Ovary (tissue), 3 donors: ENCODE measurements at regions not wholly inside any gene's neighbourhood (a gene's known extent, or its start where the extent isn't known, plus 50 kb on each side); places are given as distances from the start of the nearest gene placed in this dataset.

Experiments used
- POLR2A ChIP-seq: fragments of 450-650 bp; IDR thresholded peaks from one replicate; pipeline ENCODE4 v1.6.1; 2017; ENCODE audit warnings: antibody characterized with exemption, mild to moderate bottlenecking, moderate library complexity
- TF ChIP-seq, protein P1 (sequence below), 3 donors: fragments of 450-650 bp in 2 of 3; fragments of 200-600 bp in 1 of 3; IDR thresholded peaks; one replicate each; pipeline versions ENCODE4 v1.5.1 to v1.8.0; 2016 to 2022; ENCODE audit warnings: antibody characterized with exemption in 3 of 3, mild to moderate bottlenecking in 1 of 3
- donor health status: DM: no; HTN: no; CAD: no.

DNA sequence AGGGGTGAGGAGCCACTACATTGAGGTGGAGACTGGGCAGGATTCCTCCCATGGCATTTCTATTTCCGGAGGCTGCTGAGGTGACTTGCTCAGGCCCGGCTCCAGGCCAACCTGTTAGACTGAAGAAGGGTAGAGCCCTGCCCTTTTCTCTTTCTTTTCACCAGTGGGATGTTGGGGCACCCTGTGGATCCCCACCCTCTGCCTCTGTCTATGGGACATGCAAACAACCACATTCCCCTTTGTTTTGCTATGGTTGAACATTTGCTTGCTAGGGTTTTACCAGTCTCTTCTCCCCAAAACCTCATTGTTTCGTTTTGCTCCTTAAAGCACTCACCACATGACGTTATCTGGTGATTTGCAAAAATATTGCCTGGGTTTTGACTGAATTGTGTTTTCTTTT lies 183.3 kb downstream of the ARL4C start:
- TF ChIP-seq, protein P1, sequence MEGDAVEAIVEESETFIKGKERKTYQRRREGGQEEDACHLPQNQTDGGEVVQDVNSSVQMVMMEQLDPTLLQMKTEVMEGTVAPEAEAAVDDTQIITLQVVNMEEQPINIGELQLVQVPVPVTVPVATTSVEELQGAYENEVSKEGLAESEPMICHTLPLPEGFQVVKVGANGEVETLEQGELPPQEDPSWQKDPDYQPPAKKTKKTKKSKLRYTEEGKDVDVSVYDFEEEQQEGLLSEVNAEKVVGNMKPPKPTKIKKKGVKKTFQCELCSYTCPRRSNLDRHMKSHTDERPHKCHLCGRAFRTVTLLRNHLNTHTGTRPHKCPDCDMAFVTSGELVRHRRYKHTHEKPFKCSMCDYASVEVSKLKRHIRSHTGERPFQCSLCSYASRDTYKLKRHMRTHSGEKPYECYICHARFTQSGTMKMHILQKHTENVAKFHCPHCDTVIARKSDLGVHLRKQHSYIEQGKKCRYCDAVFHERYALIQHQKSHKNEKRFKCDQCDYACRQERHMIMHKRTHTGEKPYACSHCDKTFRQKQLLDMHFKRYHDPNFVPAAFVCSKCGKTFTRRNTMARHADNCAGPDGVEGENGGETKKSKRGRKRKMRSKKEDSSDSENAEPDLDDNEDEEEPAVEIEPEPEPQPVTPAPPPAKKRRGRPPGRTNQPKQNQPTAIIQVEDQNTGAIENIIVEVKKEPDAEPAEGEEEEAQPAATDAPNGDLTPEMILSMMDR (IDR thresholded peaks at IDR 0.05): no peak
- TF ChIP-seq POLR2A: no peak
